ENCODE measurements at regions not wholly inside any gene's neighbourhood (a gene's known extent, or its start where the extent isn't known, plus 50 kb on each side); places are given as distances from the start of the nearest gene placed in this dataset.

- Histone ChIP-seq H3K4me2 (ENCODE audit: low read length) (no peak overlapping the region), H3K36me3 (ENCODE audit: control insufficient read depth, insufficient read depth, low read length) (no peaks in the 10 kb centered on the region), H3K23ac (ENCODE audit: low read length) (no peak overlapping the region), H3K9ac (ENCODE audit: low read length) (no peak overlapping the region), H3K56ac (ENCODE audit: low read length) (no peak overlapping the region), H3K4ac (ENCODE audit: low read depth, low read length) (no peak overlapping the region), H4K8ac (ENCODE audit: low read depth, low read length) (no peak overlapping the region), H3K27ac (ENCODE audit: low read depth, low read length) (no peak overlapping the region), H3K18ac (ENCODE audit: low read length) (no peak overlapping the region), H2AK5ac (ENCODE audit: low read length) (no peak overlapping the region), H3K4me1 (ENCODE audit: control insufficient read depth, low read depth, low read length) (no peaks in the 10 kb centered on the region), H2BK5ac (ENCODE audit: low read length) (no peak overlapping the region), H3K79me2 (ENCODE audit: control insufficient read depth, insufficient read depth, low read length) (no peaks in the 10 kb centered on the region), H3K4me3 (ENCODE audit: low read length) (no peak overlapping the region), H2BK15ac (replicated peaks; ENCODE audit: low read depth) (no peak overlapping the region), H3K79me1 (ENCODE audit: low read length) (no peaks in the 10 kb centered on the region), H2BK120ac (ENCODE audit: low read depth, low read length) (no peak overlapping the region), H4K5ac (ENCODE audit: low read length) (no peak overlapping the region), H3K27me3 (ENCODE audit: insufficient read depth, low read length, poor library complexity) (no peaks in the 10 kb centered on the region)
- no peak for DNase-seq
- no CpG with 5 or more reads among the region's 1 CpG for WGBS (ENCODE audit: extremely low coverage, insufficient coverage, low lambda C conversion rate)
These were observed 399.5 kb upstream of the CNTN3 start for GRCh38 chr3:75014008-75014407.

GRCh38 chr3:75015280-75015679, 400.8 kb upstream of the CNTN3 start:
- Histone ChIP-seq H3K56ac (ENCODE audit: low read length) (no peak overlapping the region), H3K79me1 (ENCODE audit: low read length) (no peaks in the 10 kb centered on the region), H3K9ac (ENCODE audit: low read length) (no peak overlapping the region), H3K27me3 (ENCODE audit: insufficient read depth, low read length, poor library complexity) (no peaks in the 10 kb centered on the region), H2BK15ac (replicated peaks; ENCODE audit: low read depth) (no peak overlapping the region), H3K4me2 (ENCODE audit: low read length) (no peak overlapping the region), H3K4me1 (ENCODE audit: control insufficient read depth, low read depth, low read length) (no peaks in the 10 kb centered on the region), H4K5ac (ENCODE audit: low read length) (no peak overlapping the region), H2BK120ac (ENCODE audit: low read depth, low read length) (no peak overlapping the region), H3K36me3 (ENCODE audit: control insufficient read depth, insufficient read depth, low read length) (no peaks in the 10 kb centered on the region), H2AK5ac (ENCODE audit: low read length) (no peak overlapping the region), H3K18ac (ENCODE audit: low read length) (no peak overlapping the region), H4K8ac (ENCODE audit: low read depth, low read length) (no peak overlapping the region), H3K23ac (ENCODE audit: low read length) (no peak overlapping the region), H3K79me2 (ENCODE audit: control insufficient read depth, insufficient read depth, low read length) (no peaks in the 10 kb centered on the region), H3K4me3 (ENCODE audit: low read length) (no peak overlapping the region), H3K27ac (ENCODE audit: low read depth, low read length) (no peak overlapping the region), H2BK5ac (ENCODE audit: low read length) (no peak overlapping the region), H3K4ac (ENCODE audit: low read depth, low read length) (no peak overlapping the region)
- WGBS (ENCODE audit: extremely low coverage, insufficient coverage, low lambda C conversion rate): no CpG with 5 or more reads among the region's 2 CpGs
- no peak for DNase-seq

- H3K4me1 ChIP-seq (ENCODE audit: control insufficient read depth, low read depth, low read length): no peaks in the 10 kb centered on the region
- H3K4me2 ChIP-seq (ENCODE audit: low read length): no peak overlapping the region
- H4K8ac ChIP-seq (ENCODE audit: low read depth, low read length): no peak overlapping the region
- no peak overlapping the region for H2BK5ac ChIP-seq (ENCODE audit: low read length)
- peak; percentile 50 for DNase-seq
- no peak overlapping the region for H3K9ac ChIP-seq (ENCODE audit: low read length)
- H4K5ac ChIP-seq (ENCODE audit: low read length): no peak overlapping the region
- no peak overlapping the region for H3K18ac ChIP-seq (ENCODE audit: low read length)
- H3K4ac ChIP-seq (ENCODE audit: low read depth, low read length): no peak overlapping the region
- no peak overlapping the region for H2BK15ac ChIP-seq (replicated peaks; ENCODE audit: low read depth)
- H3K27ac ChIP-seq (ENCODE audit: low read depth, low read length): no peak overlapping the region
- no peaks in the 10 kb centered on the region for H3K79me2 ChIP-seq (ENCODE audit: control insufficient read depth, insufficient read depth, low read length)
- no peaks in the 10 kb centered on the region for H3K27me3 ChIP-seq (ENCODE audit: insufficient read depth, low read length, poor library complexity)
- no peaks in the 10 kb centered on the region for H3K79me1 ChIP-seq (ENCODE audit: low read length)
- H3K36me3 ChIP-seq (ENCODE audit: control insufficient read depth, insufficient read depth, low read length): no peaks in the 10 kb centered on the region
- no peak overlapping the region for H2BK120ac ChIP-seq (ENCODE audit: low read depth, low read length)
- no peak overlapping the region for H3K56ac ChIP-seq (ENCODE audit: low read length)
- no peak overlapping the region for H2AK5ac ChIP-seq (ENCODE audit: low read length)
- H3K4me3 ChIP-seq (ENCODE audit: low read length): no peak overlapping the region
- no peak overlapping the region for H3K23ac ChIP-seq (ENCODE audit: low read length)
These were observed 420.7 kb upstream of the CNTN3 start for GRCh38 chr3:75035146-75035545.

- Histone ChIP-seq H3K4me2 (ENCODE audit: low read length) (no peak overlapping the region), H2BK120ac (ENCODE audit: low read depth, low read length) (no peak overlapping the region), H3K56ac (ENCODE audit: low read length) (no peak overlapping the region), H4K8ac (ENCODE audit: low read depth, low read length) (no peak overlapping the region), H3K4me3 (ENCODE audit: low read length) (no peak overlapping the region), H3K9ac (ENCODE audit: low read length) (no peak overlapping the region), H3K79me1 (ENCODE audit: low read length) (no peaks in the 10 kb centered on the region), H3K36me3 (ENCODE audit: control insufficient read depth, insufficient read depth, low read length) (no peaks in the 10 kb centered on the region), H3K4me1 (ENCODE audit: control insufficient read depth, low read depth, low read length) (no peaks in the 10 kb centered on the region), H3K18ac (ENCODE audit: low read length) (no peak overlapping the region), H2BK5ac (ENCODE audit: low read length) (no peak overlapping the region), H3K27me3 (ENCODE audit: insufficient read depth, low read length, poor library complexity) (no peaks in the 10 kb centered on the region), H2BK15ac (replicated peaks; ENCODE audit: low read depth) (no peak overlapping the region), H3K23ac (ENCODE audit: low read length) (no peak overlapping the region), H3K27ac (ENCODE audit: low read depth, low read length) (no peak overlapping the region), H3K79me2 (ENCODE audit: control insufficient read depth, insufficient read depth, low read length) (no peaks in the 10 kb centered on the region), H3K4ac (ENCODE audit: low read depth, low read length) (no peak overlapping the region), H2AK5ac (ENCODE audit: low read length) (no peak overlapping the region), H4K5ac (ENCODE audit: low read length) (no peak overlapping the region)
- no CpG with 5 or more reads among the region's 2 CpGs for WGBS (ENCODE audit: extremely low coverage, insufficient coverage, low lambda C conversion rate)
- peak; percentile 43 for DNase-seq
These were observed 428.5 kb upstream of the CNTN3 start for GRCh38 chr3:75042941-75043340.

- Histone ChIP-seq H3K9ac (ENCODE audit: low read length) (no peak overlapping the region), H2AK5ac (ENCODE audit: low read length) (no peak overlapping the region), H3K36me3 (ENCODE audit: control insufficient read depth, insufficient read depth, low read length) (no peaks in the 10 kb centered on the region), H2BK5ac (ENCODE audit: low read length) (no peak overlapping the region), H4K5ac (ENCODE audit: low read length) (no peak overlapping the region), H3K18ac (ENCODE audit: low read length) (no peak overlapping the region), H2BK15ac (replicated peaks; ENCODE audit: low read depth) (no peak overlapping the region), H3K79me2 (ENCODE audit: control insufficient read depth, insufficient read depth, low read length) (no peaks in the 10 kb centered on the region), H3K4me2 (ENCODE audit: low read length) (no peak overlapping the region), H3K56ac (ENCODE audit: low read length) (no peak overlapping the region), H3K27me3 (ENCODE audit: insufficient read depth, low read length, poor library complexity) (no peaks in the 10 kb centered on the region), H2BK120ac (ENCODE audit: low read depth, low read length) (peak overlapping the region; percentile 67), H3K79me1 (ENCODE audit: low read length) (no peaks in the 10 kb centered on the region), H4K8ac (ENCODE audit: low read depth, low read length) (no peak overlapping the region), H3K4me1 (ENCODE audit: control insufficient read depth, low read depth, low read length) (no peaks in the 10 kb centered on the region), H3K23ac (ENCODE audit: low read length) (no peak overlapping the region), H3K4me3 (ENCODE audit: low read length) (no peak overlapping the region), H3K4ac (ENCODE audit: low read depth, low read length) (no peak overlapping the region), H3K27ac (ENCODE audit: low read depth, low read length) (no peak overlapping the region)
- DNase-seq: no peak
- no CpG with 5 or more reads among the region's 3 CpGs for WGBS (ENCODE audit: extremely low coverage, insufficient coverage, low lambda C conversion rate)
These were observed 434.2 kb upstream of the CNTN3 start for GRCh38 chr3:75048650-75049049.

GRCh38 chr3:75049533-75049932, 435.1 kb upstream of the CNTN3 start:
- Histone ChIP-seq H3K4me1 (ENCODE audit: control insufficient read depth, low read depth, low read length) (no peaks in the 10 kb centered on the region), H3K27ac (ENCODE audit: low read depth, low read length) (no peak overlapping the region), H4K8ac (ENCODE audit: low read depth, low read length) (no peak overlapping the region), H2BK15ac (replicated peaks; ENCODE audit: low read depth) (no peak overlapping the region), H3K23ac (ENCODE audit: low read length) (no peak overlapping the region), H3K4me3 (ENCODE audit: low read length) (no peak overlapping the region), H3K27me3 (ENCODE audit: insufficient read depth, low read length, poor library complexity) (no peaks in the 10 kb centered on the region), H2BK5ac (ENCODE audit: low read length) (no peak overlapping the region), H3K4me2 (ENCODE audit: low read length) (no peak overlapping the region), H3K56ac (ENCODE audit: low read length) (no peak overlapping the region), H3K9ac (ENCODE audit: low read length) (no peak overlapping the region), H4K5ac (ENCODE audit: low read length) (no peak overlapping the region), H3K36me3 (ENCODE audit: control insufficient read depth, insufficient read depth, low read length) (no peaks in the 10 kb centered on the region), H3K79me1 (ENCODE audit: low read length) (no peaks in the 10 kb centered on the region), H3K79me2 (ENCODE audit: control insufficient read depth, insufficient read depth, low read length) (no peaks in the 10 kb centered on the region), H2BK120ac (ENCODE audit: low read depth, low read length) (no peak overlapping the region), H2AK5ac (ENCODE audit: low read length) (no peak overlapping the region), H3K4ac (ENCODE audit: low read depth, low read length) (no peak overlapping the region), H3K18ac (ENCODE audit: low read length) (no peak overlapping the region)
- 100% methylated on average over 2 of the region's 5 CpGs for WGBS (ENCODE audit: extremely low coverage, insufficient coverage, low lambda C conversion rate)
- no peak for DNase-seq

Data from mesendoderm (in vitro differentiated cells).